Tibial nerve (tissue), 3 donors: ENCODE measurements at regions not wholly inside any gene's neighbourhood (a gene's known extent, or its start where the extent isn't known, plus 50 kb on each side); places are given as distances from the start of the nearest gene placed in this dataset.

Experiments
- POLR2A ChIP-seq, 2 donors: fragments of 450-650 bp; IDR thresholded peaks; one replicate each; pipeline ENCODE4 v1.6.1; 2017; ENCODE audit warnings: antibody characterized with exemption in 2 of 2, mild to moderate bottlenecking in 2 of 2, moderate library complexity in 2 of 2
- TF ChIP-seq, protein P1 (sequence below), 5 experiments: fragments of 200-600 bp in 3 of 5; fragments of 450-650 bp in 2 of 5; sonication (generic) in 3 of 5; IDR thresholded peaks; one replicate each; pipeline ENCODE4 v1.5.1; 2016 to 2019; ENCODE audit warnings: antibody characterized with exemption in 5 of 5, mild to moderate bottlenecking in 3 of 5, moderate library complexity in 2 of 5

- TF ChIP-seq, protein P1, sequence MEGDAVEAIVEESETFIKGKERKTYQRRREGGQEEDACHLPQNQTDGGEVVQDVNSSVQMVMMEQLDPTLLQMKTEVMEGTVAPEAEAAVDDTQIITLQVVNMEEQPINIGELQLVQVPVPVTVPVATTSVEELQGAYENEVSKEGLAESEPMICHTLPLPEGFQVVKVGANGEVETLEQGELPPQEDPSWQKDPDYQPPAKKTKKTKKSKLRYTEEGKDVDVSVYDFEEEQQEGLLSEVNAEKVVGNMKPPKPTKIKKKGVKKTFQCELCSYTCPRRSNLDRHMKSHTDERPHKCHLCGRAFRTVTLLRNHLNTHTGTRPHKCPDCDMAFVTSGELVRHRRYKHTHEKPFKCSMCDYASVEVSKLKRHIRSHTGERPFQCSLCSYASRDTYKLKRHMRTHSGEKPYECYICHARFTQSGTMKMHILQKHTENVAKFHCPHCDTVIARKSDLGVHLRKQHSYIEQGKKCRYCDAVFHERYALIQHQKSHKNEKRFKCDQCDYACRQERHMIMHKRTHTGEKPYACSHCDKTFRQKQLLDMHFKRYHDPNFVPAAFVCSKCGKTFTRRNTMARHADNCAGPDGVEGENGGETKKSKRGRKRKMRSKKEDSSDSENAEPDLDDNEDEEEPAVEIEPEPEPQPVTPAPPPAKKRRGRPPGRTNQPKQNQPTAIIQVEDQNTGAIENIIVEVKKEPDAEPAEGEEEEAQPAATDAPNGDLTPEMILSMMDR (IDR thresholded peaks at IDR 0.05), result no peak
- TF ChIP-seq POLR2A (IDR thresholded peaks at IDR 0.05), result no peak
Observed at GRCh38 chr6:139855671-139856311, 481.3 kb upstream of the CITED2 start.
